HG03457 (cell line): ENCODE measurements at regions not wholly inside any gene's neighbourhood (a gene's known extent, or its start where the extent isn't known, plus 50 kb on each side); places are given as distances from the start of the nearest gene placed in this dataset.

Experiments
- ATAC-seq: cut with Tn5 transposase; IDR thresholded peaks from one replicate; pipeline ENCODE4 v1.9.1; 2021; ENCODE audit warnings: moderate number of reproducible peaks; ENCODE audit not compliant: unreplicated experiment

GRCh38 chr11:15794361-15795150 lies 561.8 kb downstream of the SOX6 start:
- no peak for ATAC-seq

GRCh38 chr11:15795378-15795777 lies 561.0 kb downstream of the SOX6 start:
- ATAC-seq = no peak

- ATAC-seq = no peak
Observed at GRCh38 chr11:15800111-15800800, 556.1 kb downstream of the SOX6 start.

GRCh38 chr11:15801126-15801525 lies 555.2 kb downstream of the SOX6 start:
- ATAC-seq = no peak

- ATAC-seq = no peak
Observed at GRCh38 chr11:15801616-15802015, 554.7 kb downstream of the SOX6 start.

- no peak for ATAC-seq
Observed at GRCh38 chr11:15805726-15806125, 550.6 kb downstream of the SOX6 start.

- ATAC-seq = no peak
Observed at GRCh38 chr11:15806217-15806616, 550.1 kb downstream of the SOX6 start.

- ATAC-seq = no peak
Observed at GRCh38 chr11:15807827-15808226, 548.5 kb downstream of the SOX6 start.

- no peak for ATAC-seq
Observed at GRCh38 chr11:15810082-15810481, 546.3 kb downstream of the SOX6 start.

GRCh38 chr11:15810525-15810924 lies 545.8 kb downstream of the SOX6 start:
- ATAC-seq = no peak

- no peak for ATAC-seq
Observed at GRCh38 chr11:15815246-15816195, 540.8 kb downstream of the SOX6 start.

GRCh38 chr11:15816260-15816871 lies 540.0 kb downstream of the SOX6 start:
- no peak for ATAC-seq

GRCh38 chr11:15817001-15817400 lies 539.3 kb downstream of the SOX6 start:
- no peak for ATAC-seq

- ATAC-seq = no peak
Observed at GRCh38 chr11:15818132-15818842, 538.1 kb downstream of the SOX6 start.

GRCh38 chr11:15819679-15820286 lies 536.6 kb downstream of the SOX6 start:
- peak; percentile 78 for ATAC-seq

- ATAC-seq = no peak
Observed at GRCh38 chr11:15821451-15821850, 534.9 kb downstream of the SOX6 start.

GRCh38 chr11:15824060-15824459 lies 532.3 kb downstream of the SOX6 start:
- no peak for ATAC-seq

- ATAC-seq = no peak
Observed at GRCh38 chr11:15825976-15826650, 530.2 kb downstream of the SOX6 start.

GRCh38 chr11:15826826-15827225 lies 529.5 kb downstream of the SOX6 start:
- ATAC-seq = no peak
